ENCODE measurements at regions not wholly inside any gene's neighbourhood (a gene's known extent, or its start where the extent isn't known, plus 50 kb on each side); places are given as distances from the start of the nearest gene placed in this dataset.

DNA sequence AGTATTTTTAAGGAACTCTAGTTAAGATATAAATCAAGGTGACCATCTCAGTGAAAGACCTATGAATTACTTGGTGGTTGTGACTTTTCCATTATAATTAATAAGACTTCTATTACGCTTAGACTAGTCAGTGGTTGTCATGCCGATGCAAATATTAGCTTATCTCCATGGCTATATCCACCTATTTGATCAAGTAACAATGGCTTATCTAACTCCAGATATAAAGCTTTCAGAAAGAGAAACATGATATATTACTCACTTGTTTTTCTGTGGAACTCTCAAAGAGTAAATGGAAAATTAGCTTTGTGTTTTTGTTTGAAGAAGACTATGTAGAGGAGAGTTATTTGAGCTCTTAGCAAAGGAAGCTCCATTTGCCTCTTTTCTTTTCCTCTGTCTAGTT, 323.8 kb upstream of the DCN start:
- CTCF ChIA-PET (ENCODE audit: unreplicated experiment) = no interaction called here
- no peaks in the 10 kb centered on the region for H3K36me3 ChIP-seq (ENCODE audit: insufficient read depth, low read length)
- DNase-seq (ENCODE audit: low spot score) = no peak
- H3K4me1 ChIP-seq (ENCODE audit: insufficient read depth, low read length, poor library complexity, severe bottlenecking) = no peaks in the 10 kb centered on the region
- no peak overlapping the region for H3K4me2 ChIP-seq (ENCODE audit: low read length)
- H3K9me2 ChIP-seq (ENCODE audit: insufficient read depth, low read length) = no peaks in the 10 kb centered on the region
- POLR2A ChIA-PET = interaction anchor here (0.5 to 1.8 kb wide), 4 partner anchors 9 to 1082 kb away, joined by 3 to 6 read pairs (median 4); no protein-coding TSS in a partner anchor
- H2AFZ ChIP-seq (ENCODE audit: low read length) = no peak overlapping the region
- no peaks in the 10 kb centered on the region for H3K9me3 ChIP-seq (ENCODE audit: low read length)
- TF ChIP-seq, protein P1, sequence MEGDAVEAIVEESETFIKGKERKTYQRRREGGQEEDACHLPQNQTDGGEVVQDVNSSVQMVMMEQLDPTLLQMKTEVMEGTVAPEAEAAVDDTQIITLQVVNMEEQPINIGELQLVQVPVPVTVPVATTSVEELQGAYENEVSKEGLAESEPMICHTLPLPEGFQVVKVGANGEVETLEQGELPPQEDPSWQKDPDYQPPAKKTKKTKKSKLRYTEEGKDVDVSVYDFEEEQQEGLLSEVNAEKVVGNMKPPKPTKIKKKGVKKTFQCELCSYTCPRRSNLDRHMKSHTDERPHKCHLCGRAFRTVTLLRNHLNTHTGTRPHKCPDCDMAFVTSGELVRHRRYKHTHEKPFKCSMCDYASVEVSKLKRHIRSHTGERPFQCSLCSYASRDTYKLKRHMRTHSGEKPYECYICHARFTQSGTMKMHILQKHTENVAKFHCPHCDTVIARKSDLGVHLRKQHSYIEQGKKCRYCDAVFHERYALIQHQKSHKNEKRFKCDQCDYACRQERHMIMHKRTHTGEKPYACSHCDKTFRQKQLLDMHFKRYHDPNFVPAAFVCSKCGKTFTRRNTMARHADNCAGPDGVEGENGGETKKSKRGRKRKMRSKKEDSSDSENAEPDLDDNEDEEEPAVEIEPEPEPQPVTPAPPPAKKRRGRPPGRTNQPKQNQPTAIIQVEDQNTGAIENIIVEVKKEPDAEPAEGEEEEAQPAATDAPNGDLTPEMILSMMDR (conservative IDR thresholded peaks at IDR 0.05; ENCODE audit: low read length) = no peak
- no peak for TF ChIP-seq EZH2phosphoT487 (IDR thresholded peaks at IDR 0.05; ENCODE audit: borderline replicate concordance, low read depth, low read length)
- no peaks in the 10 kb centered on the region for H4K20me1 ChIP-seq (ENCODE audit: insufficient read depth, low read length)
- BruUV-seq (replicated peaks) = no TSS peak
- no peak overlapping the region for H3K27ac ChIP-seq (ENCODE audit: low read depth, low read length, poor library complexity, severe bottlenecking)
- H3K4me3 ChIP-seq (ENCODE audit: low read depth, low read length, poor library complexity, severe bottlenecking) = no peak overlapping the region
- intact Hi-C loops (cut with micrococcal nuclease; ENCODE audit: unreplicated experiment) = no loop called here
- H3K79me2 ChIP-seq (ENCODE audit: insufficient read depth, low read depth, low read length) = no peaks in the 10 kb centered on the region

DNA sequence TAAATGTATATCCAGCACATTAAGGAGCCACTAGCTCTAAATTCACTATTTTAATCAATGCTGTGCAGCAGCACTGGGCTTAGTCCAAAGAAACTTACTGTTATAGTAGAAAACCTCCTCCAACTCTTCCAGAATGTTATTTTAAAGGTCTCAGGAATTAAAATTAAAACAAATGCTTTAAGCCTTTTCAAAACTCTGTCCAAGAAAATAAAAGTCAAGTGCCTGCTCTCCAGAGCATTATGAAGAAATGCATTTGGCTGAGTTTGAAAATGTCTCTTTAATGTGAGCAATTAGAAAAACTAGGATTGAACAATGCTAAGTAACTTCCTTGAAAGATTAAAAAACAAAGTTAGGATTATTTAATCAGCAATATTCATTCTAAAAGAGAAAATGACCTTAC, 322.4 kb upstream of the DCN start:
- DNase-seq (ENCODE audit: low spot score) = no peak
- Histone ChIP-seq H3K79me2 (ENCODE audit: insufficient read depth, low read depth, low read length) (no peaks in the 10 kb centered on the region), H3K4me2 (ENCODE audit: low read length) (no peak overlapping the region), H2AFZ (ENCODE audit: low read length) (no peak overlapping the region), H3K36me3 (ENCODE audit: insufficient read depth, low read length) (no peaks in the 10 kb centered on the region), H3K4me3 (ENCODE audit: low read depth, low read length, poor library complexity, severe bottlenecking) (no peak overlapping the region), H3K4me1 (ENCODE audit: insufficient read depth, low read length, poor library complexity, severe bottlenecking) (no peaks in the 10 kb centered on the region), H3K9me2 (ENCODE audit: insufficient read depth, low read length) (no peaks in the 10 kb centered on the region), H4K20me1 (ENCODE audit: insufficient read depth, low read length) (no peaks in the 10 kb centered on the region), H3K9me3 (ENCODE audit: low read length) (no peaks in the 10 kb centered on the region), H3K27ac (ENCODE audit: low read depth, low read length, poor library complexity, severe bottlenecking) (no peak overlapping the region)
- POLR2A ChIA-PET = interaction anchor here (0.7 kb wide), 1 partner anchor 11 kb away, joined by 3 read pairs; no protein-coding TSS in a partner anchor
- intact Hi-C loops (cut with micrococcal nuclease; ENCODE audit: unreplicated experiment) = no loop called here
- CTCF ChIA-PET (ENCODE audit: unreplicated experiment) = no interaction called here
- no TSS peak for BruUV-seq (replicated peaks)
- TF ChIP-seq, protein P1 (conservative IDR thresholded peaks at IDR 0.05; ENCODE audit: low read length) = no peak
- TF ChIP-seq EZH2phosphoT487 (IDR thresholded peaks at IDR 0.05; ENCODE audit: borderline replicate concordance, low read depth, low read length) = no peak

DNA sequence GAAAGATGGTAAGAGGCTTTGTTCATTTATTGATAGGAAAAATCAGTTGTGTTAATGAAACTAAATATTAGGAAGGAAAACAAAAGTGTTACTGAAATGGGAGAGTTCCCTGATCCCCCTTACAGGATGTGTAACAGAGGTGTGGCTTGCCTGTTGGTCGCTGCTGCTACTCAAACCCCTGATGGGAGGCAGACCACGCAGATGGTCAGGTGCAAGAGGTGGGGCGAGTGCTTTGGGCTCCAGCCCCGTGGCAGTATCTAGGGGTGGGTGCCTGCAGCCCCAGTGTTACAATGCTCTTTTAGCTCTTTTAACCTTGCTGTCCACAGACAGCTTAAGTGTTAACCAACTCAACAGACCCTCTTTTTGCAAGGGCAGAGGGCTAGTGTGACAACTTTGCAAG, 319.6 kb upstream of the DCN start:
- Histone ChIP-seq H3K36me3 (ENCODE audit: insufficient read depth, low read length) (no peaks in the 10 kb centered on the region), H3K4me3 (ENCODE audit: low read depth, low read length, poor library complexity, severe bottlenecking) (no peak overlapping the region), H3K9me2 (ENCODE audit: insufficient read depth, low read length) (no peaks in the 10 kb centered on the region), H4K20me1 (ENCODE audit: insufficient read depth, low read length) (no peaks in the 10 kb centered on the region), H3K4me1 (ENCODE audit: insufficient read depth, low read length, poor library complexity, severe bottlenecking) (no peaks in the 10 kb centered on the region), H3K79me2 (ENCODE audit: insufficient read depth, low read depth, low read length) (no peaks in the 10 kb centered on the region), H3K27ac (ENCODE audit: low read depth, low read length, poor library complexity, severe bottlenecking) (no peak overlapping the region), H2AFZ (ENCODE audit: low read length) (no peak overlapping the region), H3K9me3 (ENCODE audit: low read length) (no peaks in the 10 kb centered on the region), H3K4me2 (ENCODE audit: low read length) (no peak overlapping the region)
- intact Hi-C loops (cut with micrococcal nuclease; ENCODE audit: unreplicated experiment) = no loop called here
- ChIA-PET CTCF (ENCODE audit: unreplicated experiment) (no interaction called here), POLR2A (interaction anchor here (0.6 kb wide), 1 partner anchor 71 kb away, joined by 3 read pairs; no protein-coding TSS in a partner anchor)
- TF ChIP-seq, protein P1 (conservative IDR thresholded peaks at IDR 0.05; ENCODE audit: low read length) = no peak
- TF ChIP-seq EZH2phosphoT487 (IDR thresholded peaks at IDR 0.05; ENCODE audit: borderline replicate concordance, low read depth, low read length) = no peak
- DNase-seq (ENCODE audit: low spot score) = no peak
- no TSS peak for BruUV-seq (replicated peaks)
